GM06990 (cell line): ENCODE measurements at regions not wholly inside any gene's neighbourhood (a gene's known extent, or its start where the extent isn't known, plus 50 kb on each side); places are given as distances from the start of the nearest gene placed in this dataset.

Experiments used
- DNase-seq: peaks from one replicate; pipeline ENCODE4 v3.0.0-alpha.2; 2011; ENCODE audit not compliant: insufficient read length; ENCODE audit errors: extremely low read depth
- H3K27me3 ChIP-seq: replicated peaks from 2 replicates; pipeline ENCODE4 v1.6.0; 2011; ENCODE audit warnings: low read length; ENCODE audit not compliant: control insufficient read depth, insufficient read depth
- H3K36me3 ChIP-seq: 2 replicates; pipeline ENCODE4 v1.5.1; 2011; ENCODE audit warnings: low read length; ENCODE audit not compliant: control insufficient read depth, insufficient read depth
- H3K4me3 ChIP-seq: replicated peaks from 2 replicates; pipeline ENCODE4 v1.5.1; 2011; ENCODE audit warnings: low read depth, mild to moderate bottlenecking, control low read depth, low read length
- TF ChIP-seq, protein P1 (sequence below): IDR thresholded peaks from 2 replicates; pipeline ENCODE4 v1.5.1; 2011; ENCODE audit warnings: low read length, control low read depth, mild to moderate bottlenecking, inconsistent platforms; ENCODE audit not compliant: insufficient read depth, poor library complexity, severe bottlenecking

DNA sequence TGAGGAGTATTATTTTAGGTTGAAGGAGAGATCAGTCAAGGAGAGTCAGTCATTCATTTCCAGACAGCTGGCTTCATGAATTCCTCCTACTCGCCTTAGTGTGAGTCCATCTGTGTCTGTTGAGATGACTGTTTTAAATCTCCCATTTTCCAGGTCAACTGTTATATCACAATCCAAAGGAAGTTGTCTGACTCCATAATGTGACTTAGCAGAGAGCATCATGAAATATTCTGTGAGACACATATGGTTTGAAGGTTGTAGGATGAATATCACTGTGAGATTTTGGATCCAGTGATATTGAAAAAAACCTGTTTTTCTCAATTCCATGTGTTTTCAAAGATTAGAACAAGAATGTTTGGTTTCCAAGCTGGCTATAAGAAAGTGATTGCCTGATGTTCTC, 530.2 kb upstream of the MAN1A1 start:
- no peaks in the 10 kb centered on the region for H3K36me3 ChIP-seq
- no peaks in the 10 kb centered on the region for H3K27me3 ChIP-seq
- no peak for DNase-seq
- TF ChIP-seq, protein P1, sequence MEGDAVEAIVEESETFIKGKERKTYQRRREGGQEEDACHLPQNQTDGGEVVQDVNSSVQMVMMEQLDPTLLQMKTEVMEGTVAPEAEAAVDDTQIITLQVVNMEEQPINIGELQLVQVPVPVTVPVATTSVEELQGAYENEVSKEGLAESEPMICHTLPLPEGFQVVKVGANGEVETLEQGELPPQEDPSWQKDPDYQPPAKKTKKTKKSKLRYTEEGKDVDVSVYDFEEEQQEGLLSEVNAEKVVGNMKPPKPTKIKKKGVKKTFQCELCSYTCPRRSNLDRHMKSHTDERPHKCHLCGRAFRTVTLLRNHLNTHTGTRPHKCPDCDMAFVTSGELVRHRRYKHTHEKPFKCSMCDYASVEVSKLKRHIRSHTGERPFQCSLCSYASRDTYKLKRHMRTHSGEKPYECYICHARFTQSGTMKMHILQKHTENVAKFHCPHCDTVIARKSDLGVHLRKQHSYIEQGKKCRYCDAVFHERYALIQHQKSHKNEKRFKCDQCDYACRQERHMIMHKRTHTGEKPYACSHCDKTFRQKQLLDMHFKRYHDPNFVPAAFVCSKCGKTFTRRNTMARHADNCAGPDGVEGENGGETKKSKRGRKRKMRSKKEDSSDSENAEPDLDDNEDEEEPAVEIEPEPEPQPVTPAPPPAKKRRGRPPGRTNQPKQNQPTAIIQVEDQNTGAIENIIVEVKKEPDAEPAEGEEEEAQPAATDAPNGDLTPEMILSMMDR, result no peak
- no peak overlapping the region for H3K4me3 ChIP-seq

DNA sequence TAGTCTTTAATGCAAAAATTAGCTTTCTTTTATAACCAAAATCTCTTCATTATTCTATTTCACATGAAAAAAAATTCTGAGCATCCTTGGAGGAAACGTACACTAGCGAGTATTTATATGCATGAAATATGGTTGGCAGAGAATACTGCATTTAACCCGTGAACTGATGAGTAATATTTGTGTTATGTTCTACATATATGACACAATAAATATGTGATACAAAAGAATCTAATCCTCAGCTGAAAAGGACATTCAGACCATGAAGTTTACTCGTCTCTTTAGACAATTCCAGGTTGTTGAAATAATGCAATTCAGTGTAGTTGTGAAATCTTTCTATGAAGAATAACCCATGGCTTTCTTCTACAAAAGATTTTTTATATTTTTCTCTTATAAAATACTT, 524.8 kb upstream of the MAN1A1 start:
- Histone ChIP-seq H3K27me3 (no peaks in the 10 kb centered on the region), H3K4me3 (no peak overlapping the region), H3K36me3 (no peaks in the 10 kb centered on the region)
- TF ChIP-seq, protein P1, result no peak
- DNase-seq, result no peak

DNA sequence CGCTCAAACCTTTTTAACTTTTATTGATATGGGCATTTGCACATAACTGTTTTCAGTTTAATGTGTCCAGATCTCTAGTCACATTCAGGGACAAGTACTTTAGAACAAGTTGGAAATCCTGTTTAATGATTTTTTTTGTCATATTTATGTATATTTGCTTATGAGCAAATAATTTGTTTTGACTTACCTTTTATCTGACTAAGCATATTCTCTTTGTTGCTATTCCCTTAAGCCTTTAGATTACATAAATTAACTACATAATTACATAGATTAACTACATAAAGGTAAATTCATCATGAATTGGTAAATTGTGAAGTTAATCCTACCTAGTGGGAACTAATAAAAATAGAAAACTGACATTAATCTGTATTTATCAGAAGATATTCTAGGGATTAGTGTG, 523.5 kb upstream of the MAN1A1 start:
- DNase-seq, result no peak
- TF ChIP-seq, protein P1, result no peak
- Histone ChIP-seq H3K4me3 (no peak overlapping the region), H3K36me3 (no peaks in the 10 kb centered on the region), H3K27me3 (no peaks in the 10 kb centered on the region)

DNA sequence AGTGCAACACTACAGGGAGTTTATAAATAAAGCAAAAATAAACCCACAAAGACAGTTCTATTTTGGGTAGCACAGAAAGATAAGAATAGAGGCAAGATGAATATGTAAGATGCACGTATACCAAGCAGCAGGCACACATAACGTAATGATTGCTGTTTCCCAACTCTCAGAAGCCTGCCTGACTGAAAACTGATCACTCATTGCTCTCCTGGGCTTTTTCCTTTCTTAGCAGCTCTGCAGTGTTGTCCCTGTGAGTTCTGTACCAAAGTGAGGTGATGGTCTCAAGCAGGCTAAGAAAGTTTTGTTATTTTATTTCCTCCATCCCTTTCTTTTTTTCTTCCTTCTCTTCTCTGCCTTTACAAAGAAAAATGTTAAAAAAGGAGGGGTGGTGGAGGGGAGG, 522.0 kb upstream of the MAN1A1 start:
- Histone ChIP-seq H3K27me3 (no peaks in the 10 kb centered on the region), H3K36me3 (no peaks in the 10 kb centered on the region), H3K4me3 (no peak overlapping the region)
- TF ChIP-seq, protein P1, result no peak
- DNase-seq, result no peak

DNA sequence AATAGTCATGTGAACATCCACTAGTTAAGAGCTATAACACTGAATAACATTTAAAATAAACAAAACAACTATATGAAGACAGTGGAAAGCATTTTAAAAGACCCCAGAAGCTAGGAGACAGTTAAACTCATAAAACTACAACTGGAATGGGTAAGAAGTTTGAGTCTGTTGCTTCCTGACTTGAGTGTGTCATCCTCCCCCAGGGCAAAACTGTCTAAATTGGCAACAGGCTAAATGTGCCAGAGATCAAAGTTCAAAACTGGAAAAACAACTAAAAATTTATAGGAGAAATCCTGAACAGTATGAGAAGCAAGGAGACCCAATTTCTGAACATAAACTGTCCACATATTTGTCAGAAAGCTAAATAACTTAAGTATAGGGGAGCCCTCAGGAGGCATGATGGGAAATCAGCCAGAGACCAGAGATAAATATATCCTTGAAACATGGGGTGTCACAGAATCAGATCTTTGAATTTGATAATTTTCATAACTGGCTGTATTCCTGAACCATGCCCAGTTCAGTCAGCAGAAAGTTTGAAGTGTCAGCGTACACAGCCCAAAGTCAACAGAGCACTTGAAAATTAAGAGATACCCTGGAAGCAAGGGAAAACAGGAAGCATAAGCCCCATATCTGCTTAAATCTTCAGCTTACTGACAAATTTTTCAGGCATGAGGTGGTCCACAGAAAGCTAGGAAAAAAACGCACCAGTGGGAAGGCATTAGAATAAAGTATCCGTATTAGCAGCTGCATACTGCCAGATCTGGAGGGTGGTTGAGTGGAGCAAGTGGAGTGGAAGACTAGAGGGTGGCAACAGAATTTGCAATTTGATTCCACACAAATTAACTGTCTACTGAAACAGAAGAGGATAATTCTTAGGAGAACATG, 516.1 kb upstream of the MAN1A1 start:
- DNase-seq, result no peak
- TF ChIP-seq, protein P1, result no peak
- H3K27me3 ChIP-seq, result no peaks in the 10 kb centered on the region
- H3K36me3 ChIP-seq, result no peaks in the 10 kb centered on the region
- no peak overlapping the region for H3K4me3 ChIP-seq
